ENCODE measurements at regions not wholly inside any gene's neighbourhood (a gene's known extent, or its start where the extent isn't known, plus 50 kb on each side); places are given as distances from the start of the nearest gene placed in this dataset.

DNA sequence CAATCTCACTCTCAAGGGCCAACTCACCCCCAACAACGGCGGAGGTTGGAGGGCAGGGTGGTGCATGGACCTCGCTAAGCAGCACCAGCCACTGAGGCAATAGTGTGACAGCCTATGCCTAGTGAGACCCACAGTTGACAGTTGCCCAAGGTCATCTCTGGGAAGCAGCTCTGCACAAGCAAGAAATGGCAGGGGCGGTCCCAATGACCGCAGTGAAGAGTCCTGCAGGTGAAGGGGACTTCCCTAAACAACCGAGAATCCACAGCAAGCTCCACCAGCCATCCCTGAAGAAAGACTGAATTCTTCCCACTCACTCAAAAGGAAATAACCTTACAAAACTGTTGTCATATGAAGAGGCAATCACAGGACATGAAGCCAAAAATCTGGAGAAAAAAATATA lies 313.4 kb upstream of the ID2 start:
- H2BK20ac ChIP-seq (ENCODE audit: low read depth, low read length, poor library complexity, severe bottlenecking): no peak overlapping the region
- no peak overlapping the region for H4K91ac ChIP-seq (ENCODE audit: insufficient read length, low read depth, low read length)
- no peaks in the 10 kb centered on the region for H3K4me1 ChIP-seq (ENCODE audit: insufficient read depth, low read length)
- no peak overlapping the region for H4K5ac ChIP-seq (ENCODE audit: insufficient read length, low read depth, low read length)
- H3K18ac ChIP-seq (ENCODE audit: insufficient read length, low read depth, low read length): no peak overlapping the region
- H3K23ac ChIP-seq (ENCODE audit: insufficient read length, low read depth, low read length): no peak overlapping the region
- Mint-ChIP-seq H3K4me1 (0 out of 4 replicates have a peak, but pooled peaks cover 0 to under 1% of the 10 kb centered on the region in 2 experiments), H3K36me3 (ENCODE audit: insufficient read depth in 1 of 3, low read depth in 3 of 3) (peaks cover 4 to 14% (median 5%) of the 10 kb centered on the region in 3 experiments; a peak in 5 of 7 replicates), H3K27me3 (ENCODE audit: low read depth) (no peaks in the 10 kb centered on the region; the same call in 1 of the 2 replicates), H3K9me3 (peaks cover 13 to 17% of the 10 kb centered on the region in 2 experiments), H3K27ac (no peak overlapping the region), H3K4me3 (no peak overlapping the region)
- H3K56ac ChIP-seq (ENCODE audit: insufficient read length, low read depth, low read length): no peak overlapping the region
- H3K4ac ChIP-seq (ENCODE audit: low read depth, low read length): no peak overlapping the region
- H2AK5ac ChIP-seq (ENCODE audit: insufficient read length, low read length): no peak overlapping the region
- H2AFZ ChIP-seq (ENCODE audit: low read length): no peak overlapping the region
- H2BK120ac ChIP-seq (ENCODE audit: low read depth, low read length, poor library complexity, severe bottlenecking): no peak overlapping the region
- no peak overlapping the region for H3K14ac ChIP-seq (ENCODE audit: insufficient read depth, low read length)
- no peaks in the 10 kb centered on the region for H4K20me1 ChIP-seq (ENCODE audit: control insufficient read depth, insufficient read depth, insufficient read length)
- H3K4me2 ChIP-seq (ENCODE audit: insufficient read depth, insufficient read length, low read length): no peak overlapping the region
- H3K79me2 ChIP-seq (ENCODE audit: insufficient read depth, low read length): no peaks in the 10 kb centered on the region
- DNase-seq: no peak
- H2BK5ac ChIP-seq (ENCODE audit: insufficient read length, low read length): no peak overlapping the region
- H3K9ac ChIP-seq (ENCODE audit: extremely low read depth, insufficient read length, low read length): no peak overlapping the region
- no peak overlapping the region for H3K27ac ChIP-seq (ENCODE audit: insufficient read length, low read depth, low read length)
- WGBS (ENCODE audit: extremely low coverage, insufficient read length, low lambda C conversion rate): no CpG with 5 or more reads among the region's 6 CpGs
- no peaks in the 10 kb centered on the region for H3K23me2 ChIP-seq (ENCODE audit: insufficient read length, low read depth, low read length, poor library complexity, severe bottlenecking)
- H3K9me3 ChIP-seq (ENCODE audit: control insufficient read depth, low read depth, low read length): peaks cover 5% of the 10 kb centered on the region
- TF ChIP-seq, protein P1, sequence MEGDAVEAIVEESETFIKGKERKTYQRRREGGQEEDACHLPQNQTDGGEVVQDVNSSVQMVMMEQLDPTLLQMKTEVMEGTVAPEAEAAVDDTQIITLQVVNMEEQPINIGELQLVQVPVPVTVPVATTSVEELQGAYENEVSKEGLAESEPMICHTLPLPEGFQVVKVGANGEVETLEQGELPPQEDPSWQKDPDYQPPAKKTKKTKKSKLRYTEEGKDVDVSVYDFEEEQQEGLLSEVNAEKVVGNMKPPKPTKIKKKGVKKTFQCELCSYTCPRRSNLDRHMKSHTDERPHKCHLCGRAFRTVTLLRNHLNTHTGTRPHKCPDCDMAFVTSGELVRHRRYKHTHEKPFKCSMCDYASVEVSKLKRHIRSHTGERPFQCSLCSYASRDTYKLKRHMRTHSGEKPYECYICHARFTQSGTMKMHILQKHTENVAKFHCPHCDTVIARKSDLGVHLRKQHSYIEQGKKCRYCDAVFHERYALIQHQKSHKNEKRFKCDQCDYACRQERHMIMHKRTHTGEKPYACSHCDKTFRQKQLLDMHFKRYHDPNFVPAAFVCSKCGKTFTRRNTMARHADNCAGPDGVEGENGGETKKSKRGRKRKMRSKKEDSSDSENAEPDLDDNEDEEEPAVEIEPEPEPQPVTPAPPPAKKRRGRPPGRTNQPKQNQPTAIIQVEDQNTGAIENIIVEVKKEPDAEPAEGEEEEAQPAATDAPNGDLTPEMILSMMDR (conservative IDR thresholded peaks at IDR 0.05): no peak
- H4K8ac ChIP-seq (replicated peaks; ENCODE audit: insufficient read length, low read depth, low read length): no peak overlapping the region
- no peak overlapping the region for H2BK15ac ChIP-seq (ENCODE audit: low read depth, low read length)
- H3T11ph ChIP-seq (ENCODE audit: low read length): no peak overlapping the region
- H3K79me1 ChIP-seq (ENCODE audit: insufficient read depth, low read depth, low read length, poor library complexity, severe bottlenecking): no peaks in the 10 kb centered on the region
- H3K27me3 ChIP-seq (ENCODE audit: insufficient read depth, low read length): no peaks in the 10 kb centered on the region
- no peak overlapping the region for H2BK12ac ChIP-seq (ENCODE audit: insufficient read length, low read depth, low read length)

All from H9 (cell line).